HFF-Myc (cell line): ENCODE measurements at regions not wholly inside any gene's neighbourhood (a gene's known extent, or its start where the extent isn't known, plus 50 kb on each side); places are given as distances from the start of the nearest gene placed in this dataset.

ENCODE experiments used
- DNase-seq: peaks from one replicate; pipeline ENCODE4 v3.0.0-alpha.2; 2011; ENCODE audit warnings: low read depth; ENCODE audit errors: extremely low read depth
- H3K4me3 ChIP-seq: replicated peaks from 2 replicates; pipeline ENCODE4 v1.5.1; 2011; ENCODE audit warnings: low read depth, mild to moderate bottlenecking, control low read depth, low read length
- TF ChIP-seq, protein P1 (sequence below): IDR thresholded peaks from 2 replicates; pipeline ENCODE4 v1.5.1; 2012; ENCODE audit warnings: mild to moderate bottlenecking, low read depth, low read length, control low read depth; ENCODE audit errors: missing control alignments

DNA sequence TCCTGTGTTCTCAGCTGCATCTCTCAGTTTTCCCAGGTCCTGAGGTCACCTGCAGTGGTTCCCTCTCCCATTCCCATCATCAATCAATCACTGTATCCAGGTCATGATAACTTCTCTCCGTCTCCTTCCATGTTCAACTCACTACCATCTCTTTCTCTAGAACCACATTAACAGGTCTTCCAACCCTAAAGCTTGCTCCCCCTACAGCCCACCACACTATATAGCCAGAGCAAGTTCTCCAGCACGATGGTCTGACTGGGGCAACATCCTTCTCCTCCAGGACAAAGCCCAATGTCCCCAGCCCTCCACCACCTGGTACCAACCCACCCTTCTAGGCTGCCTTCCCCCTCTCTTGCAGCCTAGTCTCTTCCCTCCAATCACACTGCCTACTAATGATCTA lies 241.6 kb downstream of the CDK5RAP2 start:
- no peak for DNase-seq
- TF ChIP-seq, protein P1, sequence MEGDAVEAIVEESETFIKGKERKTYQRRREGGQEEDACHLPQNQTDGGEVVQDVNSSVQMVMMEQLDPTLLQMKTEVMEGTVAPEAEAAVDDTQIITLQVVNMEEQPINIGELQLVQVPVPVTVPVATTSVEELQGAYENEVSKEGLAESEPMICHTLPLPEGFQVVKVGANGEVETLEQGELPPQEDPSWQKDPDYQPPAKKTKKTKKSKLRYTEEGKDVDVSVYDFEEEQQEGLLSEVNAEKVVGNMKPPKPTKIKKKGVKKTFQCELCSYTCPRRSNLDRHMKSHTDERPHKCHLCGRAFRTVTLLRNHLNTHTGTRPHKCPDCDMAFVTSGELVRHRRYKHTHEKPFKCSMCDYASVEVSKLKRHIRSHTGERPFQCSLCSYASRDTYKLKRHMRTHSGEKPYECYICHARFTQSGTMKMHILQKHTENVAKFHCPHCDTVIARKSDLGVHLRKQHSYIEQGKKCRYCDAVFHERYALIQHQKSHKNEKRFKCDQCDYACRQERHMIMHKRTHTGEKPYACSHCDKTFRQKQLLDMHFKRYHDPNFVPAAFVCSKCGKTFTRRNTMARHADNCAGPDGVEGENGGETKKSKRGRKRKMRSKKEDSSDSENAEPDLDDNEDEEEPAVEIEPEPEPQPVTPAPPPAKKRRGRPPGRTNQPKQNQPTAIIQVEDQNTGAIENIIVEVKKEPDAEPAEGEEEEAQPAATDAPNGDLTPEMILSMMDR, result no peak
- no peak overlapping the region for H3K4me3 ChIP-seq

DNA sequence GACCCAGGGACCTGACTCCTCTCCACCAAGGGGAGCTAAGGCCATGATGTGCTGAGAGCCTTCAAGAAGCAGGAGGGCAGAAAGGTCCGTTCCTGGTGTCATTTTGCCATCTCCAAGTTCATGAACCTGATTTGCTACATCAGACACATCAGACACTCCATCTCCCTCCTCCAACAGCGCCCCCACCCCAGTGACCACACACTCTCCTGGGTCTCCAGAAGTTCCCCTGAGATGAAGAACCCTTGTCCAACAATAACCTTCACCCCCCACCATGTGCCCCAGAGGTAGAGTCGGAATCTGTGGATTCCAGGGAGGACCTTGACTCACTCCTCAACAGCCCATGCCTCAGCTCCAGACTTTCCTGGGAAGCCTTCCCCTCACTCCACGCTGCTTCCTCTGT lies 242.8 kb downstream of the CDK5RAP2 start:
- no peak for DNase-seq
- TF ChIP-seq, protein P1, result no peak
- H3K4me3 ChIP-seq, result no peak overlapping the region

DNA sequence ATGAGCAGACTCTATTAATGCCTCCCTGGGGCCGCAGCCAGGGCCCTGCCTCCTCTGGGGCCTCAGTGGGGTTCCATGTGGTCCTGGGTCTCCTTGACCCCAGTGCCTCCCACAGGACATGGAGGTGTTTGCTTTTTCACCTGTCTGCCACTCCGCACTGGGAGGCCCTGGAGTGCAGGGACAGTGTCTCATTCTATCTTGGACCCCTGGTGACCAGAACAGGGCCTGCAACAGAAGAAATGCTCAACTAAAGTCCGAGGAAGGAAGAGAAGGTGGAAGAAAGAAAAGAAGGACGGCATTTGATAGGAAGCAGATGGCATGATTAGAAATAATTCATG lies 243.2 kb downstream of the CDK5RAP2 start:
- TF ChIP-seq, protein P1, result no peak
- DNase-seq, result no peak
- H3K4me3 ChIP-seq, result no peak overlapping the region

DNA sequence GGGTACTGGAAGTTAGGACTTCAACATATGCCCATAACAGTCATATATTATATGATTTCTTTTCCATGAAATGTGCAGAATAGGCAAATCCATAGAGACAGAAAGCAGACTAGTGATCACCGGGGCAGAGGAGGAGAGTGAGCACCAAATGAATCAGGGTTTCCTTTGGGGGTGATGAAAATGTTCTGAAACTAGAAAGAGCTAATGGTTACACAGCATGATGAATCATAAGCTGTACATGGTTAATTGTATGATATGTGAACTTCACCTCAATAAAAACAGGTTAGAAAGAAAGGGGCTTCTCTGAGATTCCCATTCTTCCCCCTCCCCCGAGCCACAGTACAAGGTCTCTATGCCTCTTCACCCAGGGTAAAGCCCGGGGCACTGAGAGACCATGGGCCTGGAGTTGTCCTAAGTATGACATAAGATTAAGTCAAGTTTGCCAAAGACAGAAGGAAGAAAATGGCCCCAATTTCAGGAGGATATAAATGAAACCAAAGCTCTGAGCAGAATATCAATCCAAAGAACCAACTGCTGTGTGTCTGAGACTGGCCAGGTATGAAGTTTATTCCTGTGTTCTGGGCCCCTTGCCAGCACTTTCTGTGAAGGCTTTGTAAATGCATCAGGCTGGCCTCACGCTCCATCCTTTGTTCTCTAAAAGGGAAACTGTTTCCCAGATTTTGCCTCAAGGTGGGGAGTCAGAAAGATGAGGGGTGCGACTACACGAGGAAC lies 243.8 kb downstream of the CDK5RAP2 start:
- TF ChIP-seq, protein P1, result no peak
- no peak overlapping the region for H3K4me3 ChIP-seq
- no peak for DNase-seq

DNA sequence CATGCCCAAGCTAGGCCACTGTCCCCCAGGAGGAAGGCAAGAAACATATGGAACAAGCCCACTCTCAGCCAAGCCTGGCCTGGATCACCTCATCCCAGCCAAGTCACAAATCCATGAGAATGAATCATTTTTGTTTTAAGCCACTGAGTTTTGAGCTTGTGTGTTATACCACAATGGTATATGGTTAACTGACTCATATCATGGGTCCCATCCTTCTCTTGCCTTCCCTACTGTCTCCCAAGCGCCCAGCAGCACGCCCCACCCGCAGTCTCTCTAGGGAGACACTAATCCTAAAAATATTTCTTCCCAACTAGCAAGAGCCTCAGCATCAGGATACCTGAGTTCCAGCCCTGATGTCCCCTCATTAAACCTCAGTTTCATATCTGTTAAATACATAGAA lies 248.1 kb downstream of the CDK5RAP2 start:
- DNase-seq, result no peak
- TF ChIP-seq, protein P1, result no peak
- no peak overlapping the region for H3K4me3 ChIP-seq

DNA sequence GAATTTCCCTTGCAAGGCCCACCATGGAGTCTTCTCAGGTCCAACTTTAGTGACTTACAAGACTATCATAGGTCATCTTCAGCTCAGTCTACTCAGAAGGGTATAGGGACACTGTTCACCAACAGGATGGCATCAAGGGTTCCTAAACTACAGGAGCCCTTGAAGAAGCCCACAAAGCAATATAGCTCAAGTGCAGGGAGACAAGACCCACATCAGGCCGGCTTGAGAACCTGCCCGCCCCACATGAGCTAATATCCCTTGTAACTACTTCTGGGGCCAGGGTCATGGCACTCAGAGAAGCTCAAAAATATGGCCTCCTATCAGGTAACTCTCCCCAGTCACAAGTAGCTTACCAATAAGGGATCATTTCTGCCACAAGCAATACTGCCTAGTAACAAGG lies 249.9 kb downstream of the CDK5RAP2 start:
- TF ChIP-seq, protein P1, result no peak
- no peak for DNase-seq
- H3K4me3 ChIP-seq, result no peak overlapping the region

DNA sequence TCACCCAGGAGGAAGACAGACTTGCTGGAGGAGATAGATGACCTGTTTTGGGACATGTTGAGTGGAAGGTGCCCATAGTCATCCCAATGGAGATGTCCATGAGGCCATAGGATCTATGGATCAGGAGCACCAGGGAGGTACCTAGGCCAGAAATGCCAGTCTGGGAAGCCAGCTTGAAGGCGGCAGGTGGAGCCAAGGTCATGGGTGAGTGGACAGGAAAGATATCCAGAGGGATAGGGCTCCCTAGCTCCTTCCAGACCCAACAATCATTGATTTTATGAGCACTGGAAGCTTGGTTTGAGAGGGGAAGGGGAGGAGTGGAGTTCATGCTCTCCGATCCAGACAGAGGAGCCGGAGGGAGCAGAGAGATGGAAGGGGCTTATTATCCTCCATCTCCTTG lies 252.6 kb downstream of the CDK5RAP2 start:
- no peak overlapping the region for H3K4me3 ChIP-seq
- TF ChIP-seq, protein P1, result no peak
- no peak for DNase-seq
